ENCODE measurements at regions not wholly inside any gene's neighbourhood (a gene's known extent, or its start where the extent isn't known, plus 50 kb on each side); places are given as distances from the start of the nearest gene placed in this dataset.

DNA sequence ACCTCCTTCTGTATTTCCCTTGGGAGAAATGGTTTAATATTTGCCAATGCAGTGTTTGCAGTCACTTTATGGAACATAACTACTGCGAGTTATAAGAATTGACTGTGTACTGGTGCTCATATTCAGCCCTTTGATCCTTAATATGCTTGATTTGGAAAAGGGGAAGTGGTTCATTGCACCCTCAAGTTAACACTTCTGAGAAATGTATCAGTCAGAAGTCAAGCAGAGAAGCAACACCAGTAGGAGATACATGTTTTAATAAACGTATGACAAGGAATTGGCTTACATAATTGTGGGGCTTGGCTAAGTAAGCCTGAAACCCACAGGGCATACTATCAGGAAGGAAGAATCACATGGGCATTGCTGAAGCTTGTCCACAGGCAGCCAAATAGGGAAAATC, 131.0 kb upstream of the SPRY4 start:
- TF ChIP-seq, protein P1, sequence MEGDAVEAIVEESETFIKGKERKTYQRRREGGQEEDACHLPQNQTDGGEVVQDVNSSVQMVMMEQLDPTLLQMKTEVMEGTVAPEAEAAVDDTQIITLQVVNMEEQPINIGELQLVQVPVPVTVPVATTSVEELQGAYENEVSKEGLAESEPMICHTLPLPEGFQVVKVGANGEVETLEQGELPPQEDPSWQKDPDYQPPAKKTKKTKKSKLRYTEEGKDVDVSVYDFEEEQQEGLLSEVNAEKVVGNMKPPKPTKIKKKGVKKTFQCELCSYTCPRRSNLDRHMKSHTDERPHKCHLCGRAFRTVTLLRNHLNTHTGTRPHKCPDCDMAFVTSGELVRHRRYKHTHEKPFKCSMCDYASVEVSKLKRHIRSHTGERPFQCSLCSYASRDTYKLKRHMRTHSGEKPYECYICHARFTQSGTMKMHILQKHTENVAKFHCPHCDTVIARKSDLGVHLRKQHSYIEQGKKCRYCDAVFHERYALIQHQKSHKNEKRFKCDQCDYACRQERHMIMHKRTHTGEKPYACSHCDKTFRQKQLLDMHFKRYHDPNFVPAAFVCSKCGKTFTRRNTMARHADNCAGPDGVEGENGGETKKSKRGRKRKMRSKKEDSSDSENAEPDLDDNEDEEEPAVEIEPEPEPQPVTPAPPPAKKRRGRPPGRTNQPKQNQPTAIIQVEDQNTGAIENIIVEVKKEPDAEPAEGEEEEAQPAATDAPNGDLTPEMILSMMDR (IDR thresholded peaks at IDR 0.05; ENCODE audit: poor library complexity, severe bottlenecking), result no peak
- TF ChIP-seq RAD21 (conservative IDR thresholded peaks at IDR 0.05), result no peak
- TF ChIP-seq EP300 (conservative IDR thresholded peaks at IDR 0.05; ENCODE audit: poor library complexity, severe bottlenecking), result no peak
- no peak for TF ChIP-seq POLR2AphosphoS5 (IDR thresholded peaks at IDR 0.05)

Measured in neural cell (in vitro differentiated cells).